ENCODE measurements at regions not wholly inside any gene's neighbourhood (a gene's known extent, or its start where the extent isn't known, plus 50 kb on each side); places are given as distances from the start of the nearest gene placed in this dataset.

DNA sequence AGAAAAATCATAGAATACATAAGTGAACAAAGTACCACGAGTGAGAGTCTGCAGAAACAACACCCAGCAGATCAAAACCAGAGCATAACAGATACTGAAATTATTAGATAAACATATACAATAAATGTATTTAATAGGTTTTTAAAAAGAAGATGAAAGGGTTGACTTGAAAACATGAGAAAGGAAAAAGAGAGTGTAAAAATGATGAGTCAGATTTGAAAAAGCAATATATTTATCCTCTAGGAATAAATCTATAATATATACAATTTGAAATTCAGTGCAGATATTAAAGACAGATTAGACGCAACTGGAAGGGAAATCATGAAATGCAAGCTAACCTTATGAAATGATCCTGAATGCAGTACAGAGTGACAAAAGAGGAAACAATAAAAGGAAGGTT, 170.2 kb upstream of the RUNX1 start:
- POLR2A ChIA-PET, result no interaction called here
- CTCF ChIA-PET, result no interaction called here
- Mint-ChIP-seq H3K4me1 (peaks cover 15 to 33% (median 32%) of the 10 kb centered on the region in 3 donors), H3K27ac (no peak overlapping the region), H3K27me3 (no peaks in the 10 kb centered on the region), H3K9me3 (no peaks in the 10 kb centered on the region), H3K36me3 (no peaks in the 10 kb centered on the region), H3K4me3 (no peak overlapping the region)
- H3K4me1 ChIP-seq (ENCODE audit: control insufficient read depth in 1 of 2, extremely low read depth in 1 of 2, insufficient read depth in 2 of 2, low read length in 2 of 2), result peaks cover 13 to 15% of the 10 kb centered on the region in 2 experiments
- no peaks in the 10 kb centered on the region for H3K9me3 ChIP-seq
- H3K36me3 ChIP-seq (ENCODE audit: control insufficient read depth in 2 of 2, extremely low read depth in 1 of 2, insufficient read depth in 1 of 2, low read length in 1 of 2), result no peaks in the 10 kb centered on the region
- no peaks in the 10 kb centered on the region for H3K27me3 ChIP-seq (replicated peaks in 1 of 2; ENCODE audit: control insufficient read depth in 2 of 2, extremely low read depth in 1 of 2, insufficient read depth in 2 of 2, low read length in 1 of 2)
- WGBS (ENCODE audit: insufficient coverage), result no CpG with 5 or more reads among the region's 2 CpGs
- no peak overlapping the region for H3K4me3 ChIP-seq (ENCODE audit: control insufficient read depth in 1 of 2, extremely low read depth in 1 of 2, low read length in 1 of 2)
- ATAC-seq (replicated peaks in 1 of 4) (no peak), DNase-seq (no peak)
- no peak overlapping the region for H3K27ac ChIP-seq (ENCODE audit: low read length)

DNA sequence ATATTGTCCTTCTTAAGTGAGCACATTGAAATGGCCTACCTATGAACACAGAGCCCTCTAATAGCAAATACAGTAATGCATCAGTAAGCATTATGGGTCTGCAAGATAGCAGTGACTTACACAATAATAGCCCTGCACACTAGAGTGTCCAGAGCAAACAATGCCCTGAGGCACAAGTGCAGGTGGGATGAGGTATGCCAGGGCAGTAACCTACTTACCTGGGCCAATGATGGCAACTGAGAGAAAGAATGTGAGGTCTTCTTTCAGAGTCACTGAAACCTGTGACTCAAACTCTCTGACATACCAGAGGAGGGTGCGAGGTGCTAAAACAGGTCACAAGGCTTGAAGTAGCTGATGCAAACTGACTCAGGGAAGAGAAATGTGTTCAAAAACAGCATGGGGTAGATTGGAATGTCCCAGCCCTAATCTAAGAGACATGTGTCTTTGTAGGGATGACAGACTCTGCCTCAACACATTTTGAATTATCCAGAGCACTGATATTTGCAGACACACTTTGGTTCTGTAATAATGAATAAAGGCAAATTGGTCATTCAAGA, 168.5 kb upstream of the RUNX1 start:
- Histone ChIP-seq H3K4me3 (ENCODE audit: control insufficient read depth in 1 of 2, extremely low read depth in 1 of 2, low read length in 1 of 2) (no peak overlapping the region), H3K9me3 (no peaks in the 10 kb centered on the region), H3K27me3 (replicated peaks in 1 of 2; ENCODE audit: control insufficient read depth in 2 of 2, extremely low read depth in 1 of 2, insufficient read depth in 2 of 2, low read length in 1 of 2) (no peaks in the 10 kb centered on the region), H3K27ac (ENCODE audit: low read length) (no peak overlapping the region), H3K4me1 (ENCODE audit: control insufficient read depth in 1 of 2, extremely low read depth in 1 of 2, insufficient read depth in 2 of 2, low read length in 2 of 2) (peaks cover 5 to 10% of the 10 kb centered on the region in 2 experiments), H3K36me3 (ENCODE audit: control insufficient read depth in 2 of 2, extremely low read depth in 1 of 2, insufficient read depth in 1 of 2, low read length in 1 of 2) (no peaks in the 10 kb centered on the region)
- CTCF ChIA-PET, result no interaction called here
- WGBS (ENCODE audit: insufficient coverage), result no CpG with 5 or more reads among the region's 1 CpG
- ATAC-seq (replicated peaks in 1 of 4), result no peak
- POLR2A ChIA-PET, result interaction anchor here in 1 of 2 donors (0.6 kb wide), 1 partner anchor 145 kb away, joined by 4 read pairs; no protein-coding TSS in a partner anchor
- Mint-ChIP-seq H3K9me3 (no peaks in the 10 kb centered on the region), H3K4me1 (peaks cover 10 to 18% (median 17%) of the 10 kb centered on the region in 3 donors), H3K4me3 (no peak overlapping the region), H3K27me3 (no peaks in the 10 kb centered on the region), H3K36me3 (no peaks in the 10 kb centered on the region), H3K27ac (no peak overlapping the region)
- DNase-seq, result no peak

DNA sequence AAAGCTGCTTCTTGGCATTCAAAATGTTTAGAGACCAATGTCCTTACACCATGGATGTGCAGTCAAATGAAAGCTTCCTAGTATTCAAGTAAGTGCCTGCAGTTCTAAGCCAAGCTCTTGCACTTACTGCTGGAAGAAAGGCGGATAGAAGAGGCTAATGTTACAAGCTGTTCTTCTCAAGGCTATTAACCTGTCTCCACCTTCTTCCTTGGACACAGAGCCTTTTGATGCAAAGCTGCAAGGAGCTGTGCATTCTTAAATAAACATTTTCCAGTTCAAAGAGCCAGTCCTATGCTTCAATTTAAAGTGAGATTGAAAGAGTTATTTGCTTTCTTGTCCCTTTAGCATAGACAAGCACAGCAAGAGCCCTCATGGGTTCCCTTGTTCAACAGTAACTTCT, 167.9 kb upstream of the RUNX1 start:
- H3K27ac Mint-ChIP-seq, result no peak overlapping the region
- peaks cover 4 to 12% (median 11%) of the 10 kb centered on the region in 3 donors for H3K4me1 Mint-ChIP-seq
- no peaks in the 10 kb centered on the region for H3K9me3 ChIP-seq
- WGBS (ENCODE audit: insufficient coverage), result no CpG with 5 or more reads among the region's 1 CpG
- H3K4me3 Mint-ChIP-seq, result no peak overlapping the region
- H3K36me3 ChIP-seq (ENCODE audit: control insufficient read depth in 2 of 2, extremely low read depth in 1 of 2, insufficient read depth in 1 of 2, low read length in 1 of 2), result no peaks in the 10 kb centered on the region
- no peaks in the 10 kb centered on the region for H3K36me3 Mint-ChIP-seq
- ChIA-PET POLR2A (interaction anchor here in 1 of 2 donors (0.6 kb wide), 1 partner anchor 146 kb away, joined by 4 read pairs; no protein-coding TSS in a partner anchor), CTCF (interaction anchor here in 1 of 2 donors (0.6 to 0.7 kb wide), 2 partner anchors 74 to 304 kb away, joined by 3 read pairs; no protein-coding TSS in a partner anchor)
- ATAC-seq (replicated peaks in 1 of 4) (no peak), DNase-seq (no peak)
- peaks cover 0 to 4% of the 10 kb centered on the region in 2 experiments for H3K4me1 ChIP-seq (ENCODE audit: control insufficient read depth in 1 of 2, extremely low read depth in 1 of 2, insufficient read depth in 2 of 2, low read length in 2 of 2)
- no peaks in the 10 kb centered on the region for H3K9me3 Mint-ChIP-seq
- no peaks in the 10 kb centered on the region for H3K27me3 ChIP-seq (replicated peaks in 1 of 2; ENCODE audit: control insufficient read depth in 2 of 2, extremely low read depth in 1 of 2, insufficient read depth in 2 of 2, low read length in 1 of 2)
- no peak overlapping the region for H3K27ac ChIP-seq (ENCODE audit: low read length)
- no peaks in the 10 kb centered on the region for H3K27me3 Mint-ChIP-seq
- no peak overlapping the region for H3K4me3 ChIP-seq (ENCODE audit: control insufficient read depth in 1 of 2, extremely low read depth in 1 of 2, low read length in 1 of 2)

DNA sequence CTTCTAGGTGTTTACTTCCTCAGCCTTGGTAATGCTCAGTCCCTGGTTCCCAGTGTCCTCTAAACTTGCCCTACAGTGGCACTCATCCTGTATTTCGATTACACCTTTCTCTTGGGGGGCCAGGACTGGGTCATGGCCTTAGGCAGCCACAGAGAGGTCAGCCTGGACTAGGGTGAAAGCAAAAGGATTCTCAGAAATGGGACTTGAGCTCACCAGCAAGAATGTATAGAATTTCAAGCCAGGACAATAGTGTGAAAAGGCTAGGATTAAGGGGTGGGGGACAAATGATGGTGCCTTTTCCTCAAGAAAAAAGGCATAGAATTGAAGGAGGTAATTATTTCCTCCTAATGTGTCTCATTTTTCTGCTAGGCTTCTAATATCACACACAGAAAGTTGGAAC, 166.8 kb upstream of the RUNX1 start:
- no peaks in the 10 kb centered on the region for H3K4me1 ChIP-seq (ENCODE audit: control insufficient read depth in 1 of 2, extremely low read depth in 1 of 2, insufficient read depth in 2 of 2, low read length in 2 of 2)
- H3K9me3 ChIP-seq, result no peaks in the 10 kb centered on the region
- CTCF ChIA-PET, result no interaction called here
- no peaks in the 10 kb centered on the region for H3K27me3 Mint-ChIP-seq
- no CpG with 5 or more reads among the region's 1 CpG for WGBS (ENCODE audit: insufficient coverage)
- no peak for DNase-seq
- ATAC-seq (replicated peaks in 1 of 4), result no peak
- no peak overlapping the region for H3K27ac ChIP-seq (ENCODE audit: low read length)
- peaks cover 0 to 4% (median 3%) of the 10 kb centered on the region in 3 donors for H3K4me1 Mint-ChIP-seq
- no peaks in the 10 kb centered on the region for H3K36me3 Mint-ChIP-seq
- H3K4me3 Mint-ChIP-seq, result no peak overlapping the region
- H3K4me3 ChIP-seq (ENCODE audit: control insufficient read depth in 1 of 2, extremely low read depth in 1 of 2, low read length in 1 of 2), result no peak overlapping the region
- no peaks in the 10 kb centered on the region for H3K36me3 ChIP-seq (ENCODE audit: control insufficient read depth in 2 of 2, extremely low read depth in 1 of 2, insufficient read depth in 1 of 2, low read length in 1 of 2)
- POLR2A ChIA-PET, result no interaction called here
- H3K27me3 ChIP-seq (replicated peaks in 1 of 2; ENCODE audit: control insufficient read depth in 2 of 2, extremely low read depth in 1 of 2, insufficient read depth in 2 of 2, low read length in 1 of 2), result no peaks in the 10 kb centered on the region
- no peaks in the 10 kb centered on the region for H3K9me3 Mint-ChIP-seq
- no peak overlapping the region for H3K27ac Mint-ChIP-seq

DNA sequence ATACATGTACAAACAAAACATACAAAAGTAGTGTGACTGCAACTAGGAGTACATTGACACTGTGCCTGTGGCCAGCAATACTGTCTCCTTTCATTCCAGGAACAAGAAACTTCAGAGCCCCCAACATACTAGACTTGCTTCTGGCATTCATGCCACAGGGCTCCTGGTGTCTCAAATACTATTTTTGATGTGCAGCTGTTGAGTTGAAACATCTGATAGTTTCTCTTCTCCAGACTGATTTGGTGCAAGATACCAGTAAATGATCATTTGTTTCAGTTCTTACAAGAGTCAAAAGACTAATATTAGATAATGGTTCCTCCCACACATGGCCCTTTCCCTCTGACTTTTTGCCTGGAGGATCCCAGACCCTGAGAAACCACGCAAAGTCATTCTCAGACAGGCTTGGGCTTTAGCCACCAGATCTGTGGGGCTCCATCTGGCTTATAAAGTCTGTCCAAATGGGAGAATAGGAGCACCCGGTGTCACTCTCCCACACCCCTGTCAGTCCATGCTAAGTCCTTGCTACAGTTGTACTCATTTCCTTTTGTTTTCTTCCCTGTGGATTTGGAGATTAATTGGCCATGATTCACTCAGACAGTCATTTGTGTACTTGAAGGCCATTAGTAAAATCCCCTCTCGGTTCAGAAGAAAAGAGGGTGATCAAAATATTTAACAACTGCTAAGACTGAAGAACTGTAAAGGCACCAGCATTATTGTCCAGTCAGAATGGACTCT, 163.5 kb upstream of the RUNX1 start:
- Mint-ChIP-seq H3K4me1 (no peaks in the 10 kb centered on the region), H3K9me3 (peaks cover 3 to 12% (median 6%) of the 10 kb centered on the region in 3 donors), H3K27me3 (no peaks in the 10 kb centered on the region), H3K4me3 (no peak overlapping the region), H3K27ac (no peak overlapping the region), H3K36me3 (no peaks in the 10 kb centered on the region)
- ChIA-PET CTCF (no interaction called here), POLR2A (no interaction called here)
- 89% methylated on average over 1 of the region's 3 CpGs for WGBS (ENCODE audit: insufficient coverage)
- DNase-seq (no peak), ATAC-seq (replicated peaks in 1 of 4) (no peak)
- Histone ChIP-seq H3K27ac (ENCODE audit: low read length) (no peak overlapping the region), H3K4me3 (ENCODE audit: control insufficient read depth in 1 of 2, extremely low read depth in 1 of 2, low read length in 1 of 2) (no peak overlapping the region), H3K27me3 (replicated peaks in 1 of 2; ENCODE audit: control insufficient read depth in 2 of 2, extremely low read depth in 1 of 2, insufficient read depth in 2 of 2, low read length in 1 of 2) (no peaks in the 10 kb centered on the region), H3K4me1 (ENCODE audit: control insufficient read depth in 1 of 2, extremely low read depth in 1 of 2, insufficient read depth in 2 of 2, low read length in 2 of 2) (no peaks in the 10 kb centered on the region), H3K9me3 (no peaks in the 10 kb centered on the region), H3K36me3 (ENCODE audit: control insufficient read depth in 2 of 2, extremely low read depth in 1 of 2, insufficient read depth in 1 of 2, low read length in 1 of 2) (no peaks in the 10 kb centered on the region)

DNA sequence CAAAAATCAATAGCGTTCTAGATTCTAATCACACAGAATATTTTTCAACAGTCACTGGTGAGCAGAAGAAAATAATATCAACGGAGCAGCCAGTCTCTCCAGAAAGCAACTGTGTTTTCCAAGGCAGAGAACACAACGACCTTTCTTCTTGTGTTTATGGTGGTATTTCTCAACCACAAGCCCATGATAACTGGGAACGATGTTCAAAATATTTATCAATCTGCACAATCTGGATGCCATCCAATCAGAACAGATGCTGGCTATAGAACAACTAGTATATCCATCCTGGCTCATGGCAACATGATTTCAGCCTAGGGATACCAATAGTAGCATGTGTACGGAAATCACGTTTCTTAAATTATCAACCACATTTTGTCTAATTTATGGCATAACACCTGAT, 162.7 kb upstream of the RUNX1 start:
- no peak overlapping the region for H3K27ac ChIP-seq (ENCODE audit: low read length)
- ATAC-seq (replicated peaks in 1 of 4) (no peak), DNase-seq (no peak)
- Mint-ChIP-seq H3K4me1 (peaks cover 0 to 3% (median under 1%) of the 10 kb centered on the region in 3 donors), H3K36me3 (no peaks in the 10 kb centered on the region), H3K4me3 (no peak overlapping the region), H3K27me3 (no peaks in the 10 kb centered on the region), H3K9me3 (peaks cover 3 to 12% (median 6%) of the 10 kb centered on the region in 3 donors), H3K27ac (no peak overlapping the region)
- ChIA-PET CTCF (no interaction called here), POLR2A (no interaction called here)
- no peaks in the 10 kb centered on the region for H3K9me3 ChIP-seq
- H3K4me1 ChIP-seq (ENCODE audit: control insufficient read depth in 1 of 2, extremely low read depth in 1 of 2, insufficient read depth in 2 of 2, low read length in 2 of 2), result no peaks in the 10 kb centered on the region
- no peaks in the 10 kb centered on the region for H3K36me3 ChIP-seq (ENCODE audit: control insufficient read depth in 2 of 2, extremely low read depth in 1 of 2, insufficient read depth in 1 of 2, low read length in 1 of 2)
- peaks cover 0 to 7% of the 10 kb centered on the region in 2 experiments for H3K27me3 ChIP-seq (replicated peaks in 1 of 2; ENCODE audit: control insufficient read depth in 2 of 2, extremely low read depth in 1 of 2, insufficient read depth in 2 of 2, low read length in 1 of 2)
- no peak overlapping the region for H3K4me3 ChIP-seq (ENCODE audit: control insufficient read depth in 1 of 2, extremely low read depth in 1 of 2, low read length in 1 of 2)
- WGBS (ENCODE audit: insufficient coverage), result no CpG with 5 or more reads among the region's 6 CpGs
